Body of pancreas (tissue), 4 donors: ENCODE measurements at regions not wholly inside any gene's neighbourhood (a gene's known extent, or its start where the extent isn't known, plus 50 kb on each side); places are given as distances from the start of the nearest gene placed in this dataset.

ENCODE experiments used
- ATAC-seq: fragments of 150-250 bp; one replicate; pipeline ENCODE4 v1.9.1; 2016
- DNase-seq, 4 donors: peaks; one replicate each; pipeline ENCODE4 v3.0.0-alpha.2; 2019
- H3K27ac ChIP-seq, 4 donors: fragments of 200-600 bp; sonication (generic); 1 replicate in 3 of 4; 2 replicates in 1 of 4; pipeline versions ENCODE4 v1.5.1 to v1.6.1; 2016 to 2019; ENCODE audit warnings: mild to moderate bottlenecking in 1 of 4, mixed read lengths in 1 of 4, moderate library complexity in 1 of 4
- H3K27me3 ChIP-seq, 2 donors: fragments of 200-600 bp; sonication (generic); one replicate each; pipeline ENCODE4 v1.6.0; 2016; ENCODE audit warnings: mild to moderate bottlenecking in 1 of 2
- H3K36me3 ChIP-seq, 2 donors: fragments of 200-600 bp; sonication (generic); replicated peaks in 1 of 2; 2 replicates each; pipeline ENCODE4 v1.5.1; 2016; ENCODE audit warnings: low read depth in 2 of 2; ENCODE audit not compliant: insufficient read depth in 1 of 2
- H3K4me1 ChIP-seq: fragments of 200-600 bp; sonication (generic); one replicate; pipeline ENCODE4 v1.6.0; 2016
- H3K4me3 ChIP-seq, 2 donors: fragments of 200-600 bp; sonication (generic); 1 replicate in 1 of 2; 2 replicates in 1 of 2; pipeline ENCODE4 v1.5.1; 2016 to 2019
- H3K9me3 ChIP-seq, 3 donors: fragments of 200-600 bp; sonication (generic); 1 replicate in 2 of 3; 2 replicates in 1 of 3; pipeline ENCODE4 v1.5.1; 2016
- POLR2A ChIP-seq, 3 donors: fragments of 450-650 bp; IDR thresholded peaks; one replicate each; pipeline ENCODE4 v1.6.1; 2016; ENCODE audit warnings: antibody characterized with exemption in 3 of 3, mild to moderate bottlenecking in 2 of 3
- WGBS, 2 donors: methylation state at CpG; one replicate each; pipeline ENCODE4 v1.1.5; 2017; 5-methylcytosine and 5-hydroxymethylcytosine counted together
- intact Hi-C: fragments of 100-400 bp; cut with DNase I; formaldehyde crosslinking; loops from one replicate; pipeline ENCODE4 v1.15.1; 2023
- TF ChIP-seq, protein P1 (sequence below), 7 experiments: fragments of 450-650 bp in 4 of 7; fragments of 200-600 bp in 3 of 7; sonication (generic) in 3 of 7; IDR thresholded peaks; one replicate each; pipeline ENCODE4 v1.5.1; 2016 to 2019; ENCODE audit warnings: antibody characterized with exemption in 7 of 7

DNA sequence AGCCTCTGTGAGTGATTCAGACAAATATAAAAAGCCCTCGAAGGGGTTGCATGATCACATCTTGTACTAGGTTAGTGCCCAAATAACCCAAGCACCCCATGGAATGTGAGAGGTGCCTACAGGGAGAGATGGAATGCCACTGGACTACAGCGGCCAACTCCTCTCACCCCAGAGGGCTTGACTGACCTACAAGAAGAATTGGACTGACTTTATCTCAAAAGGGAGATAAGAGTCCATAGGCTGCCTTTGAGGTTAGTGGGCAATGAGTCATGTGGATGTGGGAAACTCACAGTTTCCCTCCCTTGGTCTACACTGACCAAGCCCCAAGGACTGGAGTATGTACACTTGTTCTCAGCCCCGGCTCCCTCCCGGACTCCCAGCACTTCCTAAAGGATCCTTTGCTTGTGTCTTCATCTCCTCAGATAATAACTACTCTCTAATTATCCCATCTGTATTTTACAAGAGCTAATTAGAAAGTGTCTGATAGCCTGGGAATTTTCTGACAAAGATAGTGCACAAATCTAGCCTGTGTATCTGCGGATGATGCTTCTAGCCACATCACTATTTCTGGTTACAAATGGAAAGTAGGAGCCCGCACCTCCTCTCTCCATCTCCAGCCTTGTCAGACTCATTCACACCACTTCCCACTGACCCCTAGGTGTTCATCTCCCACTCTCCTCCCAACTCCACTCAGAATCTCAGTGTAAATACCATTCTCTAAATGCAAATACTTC lies 547.8 kb upstream of the TBL1XR1 start:
- Histone ChIP-seq H3K4me1 (no peaks in the 10 kb centered on the region), H3K9me3 (no peaks in the 10 kb centered on the region), H3K27ac (no peak overlapping the region), H3K36me3 (no peaks in the 10 kb centered on the region), H3K27me3 (no peaks in the 10 kb centered on the region), H3K4me3 (no peak overlapping the region)
- intact Hi-C loops: no loop called here
- TF ChIP-seq, protein P1, sequence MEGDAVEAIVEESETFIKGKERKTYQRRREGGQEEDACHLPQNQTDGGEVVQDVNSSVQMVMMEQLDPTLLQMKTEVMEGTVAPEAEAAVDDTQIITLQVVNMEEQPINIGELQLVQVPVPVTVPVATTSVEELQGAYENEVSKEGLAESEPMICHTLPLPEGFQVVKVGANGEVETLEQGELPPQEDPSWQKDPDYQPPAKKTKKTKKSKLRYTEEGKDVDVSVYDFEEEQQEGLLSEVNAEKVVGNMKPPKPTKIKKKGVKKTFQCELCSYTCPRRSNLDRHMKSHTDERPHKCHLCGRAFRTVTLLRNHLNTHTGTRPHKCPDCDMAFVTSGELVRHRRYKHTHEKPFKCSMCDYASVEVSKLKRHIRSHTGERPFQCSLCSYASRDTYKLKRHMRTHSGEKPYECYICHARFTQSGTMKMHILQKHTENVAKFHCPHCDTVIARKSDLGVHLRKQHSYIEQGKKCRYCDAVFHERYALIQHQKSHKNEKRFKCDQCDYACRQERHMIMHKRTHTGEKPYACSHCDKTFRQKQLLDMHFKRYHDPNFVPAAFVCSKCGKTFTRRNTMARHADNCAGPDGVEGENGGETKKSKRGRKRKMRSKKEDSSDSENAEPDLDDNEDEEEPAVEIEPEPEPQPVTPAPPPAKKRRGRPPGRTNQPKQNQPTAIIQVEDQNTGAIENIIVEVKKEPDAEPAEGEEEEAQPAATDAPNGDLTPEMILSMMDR (IDR thresholded peaks at IDR 0.05): no peak
- TF ChIP-seq POLR2A (IDR thresholded peaks at IDR 0.05): no peak
- ATAC-seq (no peak), DNase-seq (no peak)
- 71 to 79% methylated on average over 6 of the region's 6 CpGs for WGBS, 2 donors

- intact Hi-C loops: no loop called here
- H3K36me3 ChIP-seq: no peaks in the 10 kb centered on the region
- no peak overlapping the region for H3K27ac ChIP-seq
- no peak for TF ChIP-seq POLR2A (IDR thresholded peaks at IDR 0.05)
- TF ChIP-seq, protein P1 (IDR thresholded peaks at IDR 0.05): no peak
- WGBS, 2 donors: 60 to 74% methylated on average over 3 of the region's 3 CpGs
- DNase-seq: no peak
- no peak overlapping the region for H3K4me3 ChIP-seq
- no peaks in the 10 kb centered on the region for H3K9me3 ChIP-seq
- no peaks in the 10 kb centered on the region for H3K4me1 ChIP-seq
- H3K27me3 ChIP-seq: no peaks in the 10 kb centered on the region
- ATAC-seq: no peak
Observed at GRCh38 chr3:177745607-177746005, 548.3 kb upstream of the TBL1XR1 start.

- Histone ChIP-seq H3K36me3 (no peaks in the 10 kb centered on the region), H3K27me3 (no peaks in the 10 kb centered on the region), H3K9me3 (no peaks in the 10 kb centered on the region), H3K4me3 (no peak overlapping the region), H3K27ac (no peak overlapping the region), H3K4me1 (no peaks in the 10 kb centered on the region)
- intact Hi-C loops: no loop called here
- TF ChIP-seq, protein P1 (IDR thresholded peaks at IDR 0.05): no peak
- no peak for TF ChIP-seq POLR2A (IDR thresholded peaks at IDR 0.05)
- WGBS, 2 donors: 65 to 67% methylated on average over 3 of the region's 3 CpGs
- DNase-seq (no peak), ATAC-seq (no peak)
Observed at GRCh38 chr3:177746337-177746933, 549.2 kb upstream of the TBL1XR1 start.

DNA sequence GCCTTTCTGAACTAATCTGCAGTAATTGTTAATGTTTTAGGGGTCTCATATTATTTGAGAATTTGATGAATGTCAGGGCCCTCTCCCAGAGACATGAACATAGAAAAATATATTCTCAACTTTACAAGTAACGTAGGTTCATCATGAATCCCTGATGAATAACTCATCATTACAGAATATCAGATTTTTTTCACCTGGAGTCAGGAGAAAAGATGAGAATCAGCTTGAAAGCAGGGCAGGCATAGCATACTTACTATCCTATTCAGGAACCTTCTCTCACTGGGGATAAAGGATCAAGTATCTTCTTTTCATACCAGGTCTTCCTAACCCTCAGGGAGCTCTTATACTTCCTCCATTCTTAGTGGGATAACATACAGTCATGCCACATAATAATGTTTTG lies 552.6 kb upstream of the TBL1XR1 start:
- no peak overlapping the region for H3K27ac ChIP-seq
- no peak for ATAC-seq
- intact Hi-C loops: no loop called here
- no peaks in the 10 kb centered on the region for H3K4me1 ChIP-seq
- no peak overlapping the region for H3K4me3 ChIP-seq
- WGBS, 2 donors: 85 to 92% methylated on average over 1 of the region's 1 CpG
- no peaks in the 10 kb centered on the region for H3K36me3 ChIP-seq
- H3K9me3 ChIP-seq: no peaks in the 10 kb centered on the region
- no peak for TF ChIP-seq POLR2A (IDR thresholded peaks at IDR 0.05)
- TF ChIP-seq, protein P1 (IDR thresholded peaks at IDR 0.05): no peak
- DNase-seq: no peak
- no peaks in the 10 kb centered on the region for H3K27me3 ChIP-seq

DNA sequence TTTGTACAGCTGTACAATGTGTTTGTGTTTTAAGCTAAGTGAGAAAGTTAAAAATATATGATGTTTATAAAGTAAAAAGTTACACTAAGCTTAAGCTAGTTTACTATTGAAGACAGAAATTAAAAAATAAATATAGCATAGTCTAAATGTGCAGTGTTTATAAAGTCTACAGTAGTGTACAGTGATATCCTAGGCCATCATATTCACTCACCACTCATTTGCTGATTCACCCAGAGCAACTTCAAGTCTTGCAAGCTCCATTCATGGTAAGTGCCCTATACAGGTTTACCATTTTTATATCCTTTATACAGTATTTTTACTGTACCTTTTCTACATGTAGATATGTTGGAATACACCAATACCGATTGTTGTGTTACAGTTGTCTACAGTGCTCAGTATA lies 553.2 kb upstream of the TBL1XR1 start:
- no peak for TF ChIP-seq POLR2A (IDR thresholded peaks at IDR 0.05)
- TF ChIP-seq, protein P1 (IDR thresholded peaks at IDR 0.05): no peak
- ATAC-seq (no peak), DNase-seq (no peak)
- Histone ChIP-seq H3K4me1 (no peaks in the 10 kb centered on the region), H3K36me3 (no peaks in the 10 kb centered on the region), H3K27ac (no peak overlapping the region), H3K9me3 (no peaks in the 10 kb centered on the region), H3K27me3 (no peaks in the 10 kb centered on the region), H3K4me3 (no peak overlapping the region)
- WGBS, 2 donors: 83 to 86% methylated on average over 1 of the region's 1 CpG
- intact Hi-C loops: no loop called here
